Peyer's patch (tissue), 4 donors: ENCODE measurements at regions not wholly inside any gene's neighbourhood (a gene's known extent, or its start where the extent isn't known, plus 50 kb on each side); places are given as distances from the start of the nearest gene placed in this dataset.

Source experiments
- CTCF ChIP-seq, 6 experiments: fragments of 450-650 bp in 4 of 6; fragments of 200-600 bp in 2 of 6; sonication (generic) in 1 of 6; IDR thresholded peaks; one replicate each; pipeline ENCODE4 v1.5.1; 2017 to 2019; ENCODE audit warnings: antibody characterized with exemption in 6 of 6, mild to moderate bottlenecking in 3 of 6, moderate library complexity in 1 of 6
- POLR2A ChIP-seq, 2 donors: fragments of 450-650 bp; IDR thresholded peaks; one replicate each; pipeline ENCODE4 v1.5.1; 2017; ENCODE audit warnings: antibody characterized with exemption in 2 of 2, mild to moderate bottlenecking in 2 of 2, moderate library complexity in 2 of 2

- TF ChIP-seq CTCF (IDR thresholded peaks at IDR 0.05) (no peak), POLR2A (IDR thresholded peaks at IDR 0.05) (no peak)
Observed at GRCh38 chr6:135647521-135647920, 150.0 kb upstream of the AHI1 start.
